A549 (cell line): ENCODE measurements at regions not wholly inside any gene's neighbourhood (a gene's known extent, or its start where the extent isn't known, plus 50 kb on each side); places are given as distances from the start of the nearest gene placed in this dataset.

Experiments used
- ATAC-seq, 2 experiments: fragments of 200-7000 bp in 1 of 2; fragments of >200 bp in 1 of 2; cut with Nextera tagmentation in 1 of 2; cut with Tn5 transposase in 1 of 2; 3 replicates each; pipeline versions ENCODE4 v1.8.0 to v1.9.1; 2018 to 2020; ENCODE audit warnings: mild to moderate bottlenecking in 1 of 2, moderate library complexity in 1 of 2
- CTCF ChIA-PET: fragments of 300-600 bp; sonication (Branson Sonifier 250); formaldehyde crosslinking; extraction: SDS; loops from one replicate; lab custom pipeline; 2021; ENCODE audit warnings: antibody characterized with exemption, inconsistent platforms; lab: Yijun Ruan, JAX
- POLR2A ChIA-PET: fragments of 350-600 bp; formaldehyde crosslinking; extraction: SDS; loops from one replicate; lab custom pipeline; 2021; ENCODE audit warnings: antibody characterized with exemption, inconsistent platforms; lab: Yijun Ruan, JAX
- DNase-seq, 2 experiments: peaks; one replicate each; pipeline versions ENCODE4 v3.0.0 to v3.0.0-alpha.2; 2011 to 2016; ENCODE audit warnings: low read depth in 1 of 2, low spot score in 1 of 2
- FAIRE-seq: peaks from 2 replicates; lab custom pipeline; 2011; peaks lifted over from hg19 to GRCh38; lab: Jason Lieb, UNC
- H3K27ac ChIP-seq, 2 experiments: fragments of >200 bp; sonication (Bioruptor Twin); formaldehyde crosslinking; 3 replicates each; pipeline ENCODE4 v1.5.1; 2016 to 2017
- H3K4me1 ChIP-seq: fragments of >200 bp; sonication (Bioruptor Twin); formaldehyde crosslinking; 3 replicates; pipeline ENCODE4 v1.6.1; 2016
- H3K4me2 ChIP-seq: fragments of >200 bp; sonication (Bioruptor Twin); formaldehyde crosslinking; 3 replicates; pipeline ENCODE4 v1.6.1; 2016
- H3K4me3 ChIP-seq: fragments of >200 bp; sonication (Bioruptor Twin); formaldehyde crosslinking; 3 replicates; pipeline ENCODE4 v1.5.1; 2016
- H3K9me3 ChIP-seq: fragments of >200 bp; sonication (Bioruptor Twin); formaldehyde crosslinking; 3 replicates; pipeline ENCODE4 v1.6.1; 2016
- ATOH8 ChIP-seq: fragments of 250-450 bp; sonication (Bioruptor Pico); IDR thresholded peaks from 2 replicates; pipeline ENCODE4 v1.5.0; 2020; ENCODE audit warnings: low read depth, mild to moderate bottlenecking, moderate library complexity
- CBX2 ChIP-seq: fragments of 200-600 bp; sonication (generic); IDR thresholded peaks from 2 replicates; pipeline ENCODE4 v1.6.1; 2016; ENCODE audit warnings: low read depth, mild to moderate bottlenecking, borderline replicate concordance
- CEBPB ChIP-seq, 2 experiments: fragments of >200 bp in 1 of 2; sonication (Bioruptor Twin) in 1 of 2; formaldehyde crosslinking in 1 of 2; IDR thresholded peaks; 2 replicates each; pipeline ENCODE4 v1.6.1; 2012 to 2016
- CHD2 ChIP-seq: fragments of 150-350 bp; IDR thresholded peaks from 2 replicates; pipeline ENCODE4 v1.6.1; 2014; ENCODE audit warnings: low read length; ENCODE audit not compliant: partially characterized antibody
- CTCF ChIP-seq: fragments of >200 bp; sonication (Bioruptor Twin); formaldehyde crosslinking; IDR thresholded peaks from 3 replicates; pipeline ENCODE4 v1.5.1; 2016
- EP300 ChIP-seq, 2 experiments: fragments of >200 bp; sonication (Bioruptor Twin); formaldehyde crosslinking; IDR thresholded peaks; 2 replicates in 1 of 2; 3 replicates in 1 of 2; pipeline ENCODE4 v1.6.1; 2016 to 2017
- FOSB ChIP-seq: fragments of 250-450 bp; sonication (Bioruptor Pico); IDR thresholded peaks from 2 replicates; pipeline ENCODE4 v1.5.0; 2020; ENCODE audit warnings: mild to moderate bottlenecking, moderate library complexity
- FOSL2 ChIP-seq, 2 experiments: fragments of 450-650 bp in 1 of 2; fragments of >200 bp in 1 of 2; sonication (Bioruptor Twin) in 1 of 2; formaldehyde crosslinking; IDR thresholded peaks; 2 replicates each; pipeline versions ENCODE4 v1.5.0 to v1.6.1; 2016 to 2020; ENCODE audit warnings: mild to moderate bottlenecking in 1 of 2, moderate library complexity in 1 of 2
- FOXS1 ChIP-seq: fragments of 250-450 bp; sonication (Bioruptor Pico); IDR thresholded peaks from 2 replicates; pipeline ENCODE4 v1.5.0; 2020; ENCODE audit warnings: mild to moderate bottlenecking, moderate library complexity
- GATA3 ChIP-seq: IDR thresholded peaks from 2 replicates; pipeline ENCODE4 v1.6.1; 2012; ENCODE audit warnings: borderline replicate concordance
- HDAC2 ChIP-seq: fragments of 200-600 bp; sonication (generic); IDR thresholded peaks from 2 replicates; pipeline ENCODE4 v1.6.1; 2016
- HEYL ChIP-seq: fragments of 250-450 bp; sonication (Bioruptor Pico); IDR thresholded peaks from 2 replicates; pipeline ENCODE4 v1.8.0; 2021; ENCODE audit warnings: mild to moderate bottlenecking, moderate library complexity
- KDM1A ChIP-seq: fragments of 200-600 bp; sonication (generic); IDR thresholded peaks from 2 replicates; pipeline ENCODE4 v1.6.1; 2016; ENCODE audit warnings: low read depth, mild to moderate bottlenecking
- KDM5A ChIP-seq: fragments of 200-600 bp; sonication (generic); IDR thresholded peaks from 2 replicates; pipeline ENCODE4 v1.6.1; 2016; ENCODE audit warnings: antibody characterized with exemption, mild to moderate bottlenecking
- MAZ ChIP-seq: fragments of 150-350 bp; IDR thresholded peaks from 2 replicates; pipeline ENCODE4 v1.6.1; 2014; ENCODE audit warnings: antibody characterized with exemption, low read depth, low read length, borderline replicate concordance
- MYC ChIP-seq: IDR thresholded peaks from 2 replicates; pipeline ENCODE4 v1.6.1; 2012; ENCODE audit warnings: mild to moderate bottlenecking, inconsistent platforms, low read length, improper control_type of control experiment, borderline replicate concordance
- NFE2L2 ChIP-seq: fragments of 150-350 bp; conservative IDR thresholded peaks from 2 replicates; pipeline ENCODE4 v1.6.1; 2014; ENCODE audit warnings: low read length
- POLR2A ChIP-seq: IDR thresholded peaks from 2 replicates; pipeline ENCODE4 v1.6.1; 2012; ENCODE audit warnings: mild to moderate bottlenecking, low read length
- RAD21 ChIP-seq, 2 experiments: fragments of >200 bp in 1 of 2; sonication (Bioruptor Twin) in 1 of 2; formaldehyde crosslinking in 1 of 2; IDR thresholded peaks in 1 of 2; conservative IDR thresholded peaks in 1 of 2; 2 replicates in 1 of 2; 3 replicates in 1 of 2; pipeline ENCODE4 v1.6.1; 2012 to 2018; ENCODE audit warnings: inconsistent platforms in 1 of 2
- RARB ChIP-seq: fragments of 250-450 bp; sonication (Bioruptor Pico); IDR thresholded peaks from 2 replicates; pipeline ENCODE4 v1.8.0; 2021; ENCODE audit warnings: mild to moderate bottlenecking, moderate library complexity
- RCOR1 ChIP-seq: fragments of 150-350 bp; IDR thresholded peaks from 2 replicates; pipeline ENCODE4 v1.6.1; 2014; ENCODE audit warnings: antibody characterized with exemption, low read length, low read depth
- REST ChIP-seq: fragments of 200-600 bp; sonication (generic); IDR thresholded peaks from 2 replicates; pipeline ENCODE4 v1.6.1; 2016; ENCODE audit warnings: antibody characterized with exemption, mild to moderate bottlenecking, moderate library complexity
- SMC3 ChIP-seq: fragments of >200 bp; sonication (Bioruptor Twin); formaldehyde crosslinking; IDR thresholded peaks from 3 replicates; pipeline ENCODE4 v1.6.1; 2018; ENCODE audit warnings: inconsistent platforms
- TP53 ChIP-seq: fragments of 250-450 bp; sonication (Bioruptor Pico); IDR thresholded peaks from 2 replicates; pipeline ENCODE4 v1.5.0; 2021; ENCODE audit warnings: mild to moderate bottlenecking, moderate library complexity
- USF2 ChIP-seq: fragments of 450-650 bp; IDR thresholded peaks from 2 replicates; pipeline ENCODE4 v1.6.1; 2014; ENCODE audit warnings: antibody characterized with exemption
- ZC3H11A ChIP-seq: fragments of 450-650 bp; IDR thresholded peaks from 2 replicates; pipeline ENCODE4 v1.6.1; 2014; ENCODE audit warnings: antibody characterized with exemption, mild to moderate bottlenecking
- ZSCAN20 ChIP-seq: fragments of 250-450 bp; sonication (Bioruptor Pico); IDR thresholded peaks from 2 replicates; pipeline ENCODE4 v1.8.0; 2022; ENCODE audit warnings: mild to moderate bottlenecking, moderate library complexity
- WGBS: methylation state at CpG from one replicate; pipeline ENCODE4 v1.1.6; 2017; ENCODE audit errors: missing lambda C conversion rate; 5-methylcytosine and 5-hydroxymethylcytosine counted together

- POLR2A ChIA-PET, result no interaction called here
- TF ChIP-seq RAD21 (conservative IDR thresholded peaks at IDR 0.05 in 1 of 2, IDR thresholded peaks at IDR 0.05 in 1 of 2) (no peak), REST (no peak), CBX2 (no peak), KDM1A (no peak), CHD2 (no peak), FOSB (CRISPR knock-in tag) (no peak), CEBPB (IDR thresholded peaks at IDR 0.05) (no peak), ZC3H11A (no peak), POLR2A (no peak), USF2 (no peak), TP53 (CRISPR knock-in tag) (no peak), MAZ (no peak), MYC (no peak), FOXS1 (CRISPR knock-in tag) (no peak), EP300 (IDR thresholded peaks at IDR 0.05) (no peak), HDAC2 (no peak), NFE2L2 (no peak), RARB (CRISPR knock-in tag) (no peak)
- TF ChIP-seq, all 56 proteins: peak for 0
- no peak for FAIRE-seq
- no peaks in the 10 kb centered on the region for H3K4me1 ChIP-seq
- ATAC-seq, result no peak
- no peak overlapping the region for H3K4me2 ChIP-seq
- 68% methylated on average over 5 of the region's 5 CpGs for WGBS
- no peak overlapping the region for H3K4me3 ChIP-seq
- H3K27ac ChIP-seq, result no peak overlapping the region
- no peak for DNase-seq
- H3K9me3 ChIP-seq, result no peaks in the 10 kb centered on the region
- CTCF ChIA-PET, result no interaction called here
Observed at GRCh38 chr3:8204331-8204730, 297.3 kb upstream of the LMCD1 start.

- DNase-seq, result no peak
- TF ChIP-seq FOSL2 (IDR thresholded peaks at IDR 0.05), result no peak
- TF ChIP-seq FOSL2 (CRISPR knock-in tag; IDR thresholded peaks at IDR 0.05), result no peak
- no peak for TF ChIP-seq KDM5A
- no peak for TF ChIP-seq GATA3
- TF ChIP-seq ATOH8, result no peak
- TF ChIP-seq SMC3, result no peak
- no peak for TF ChIP-seq FOSB (CRISPR knock-in tag)
- TF ChIP-seq CHD2, result no peak
- no peak for TF ChIP-seq RCOR1
- no peak for TF ChIP-seq HDAC2
- TF ChIP-seq ZSCAN20 (CRISPR knock-in tag), result no peak
- no peak for TF ChIP-seq CTCF
- no peak for TF ChIP-seq HEYL (CRISPR knock-in tag)
- H3K4me3 ChIP-seq, result no peak overlapping the region
- no peak overlapping the region for H3K27ac ChIP-seq
- CTCF ChIA-PET, result interaction anchor here (1.5 kb wide), 1 partner anchor 109 kb away, joined by 3 read pairs; no protein-coding TSS in a partner anchor
- H3K9me3 ChIP-seq, result no peaks in the 10 kb centered on the region
- no peak for FAIRE-seq
- 49% methylated on average over 5 of the region's 5 CpGs for WGBS
- no peaks in the 10 kb centered on the region for H3K4me1 ChIP-seq
- no peak overlapping the region for H3K4me2 ChIP-seq
- POLR2A ChIA-PET, result no interaction called here
- no peak for ATAC-seq
Observed at GRCh38 chr3:8204853-8205650, 296.6 kb upstream of the LMCD1 start.
